ENCODE measurements at regions not wholly inside any gene's neighbourhood (a gene's known extent, or its start where the extent isn't known, plus 50 kb on each side); places are given as distances from the start of the nearest gene placed in this dataset.
"Not testable (repeated sequence)": the region's sequence is repeated elsewhere in the genome, so short reads cannot be mapped to it uniquely, and the experiment has no call there.

- no peaks in the 10 kb centered on the region for H3K36me3 ChIP-seq (ENCODE audit: insufficient read depth, low read length)
- H2AFZ ChIP-seq (ENCODE audit: low read length, unreplicated experiment) = no peak overlapping the region
- no peaks in the 10 kb centered on the region for H3K4me1 ChIP-seq (ENCODE audit: control insufficient read depth, insufficient read depth, low read length, unreplicated experiment)
- H3K27ac ChIP-seq (ENCODE audit: low read depth, low read length) = no peak overlapping the region
- H3K79me2 ChIP-seq (ENCODE audit: control insufficient read depth, insufficient read depth, low read length, unreplicated experiment) = no peaks in the 10 kb centered on the region
- no peaks in the 10 kb centered on the region for H3K27me3 ChIP-seq (ENCODE audit: insufficient read depth, low read length)
- H3K4me3 ChIP-seq (ENCODE audit: low read depth, low read length) = no peak overlapping the region
Measured at GRCh38 chrX:140447150-140447549, 57.7 kb downstream of the SOX3 start.

- Histone ChIP-seq H3K4me3 (ENCODE audit: low read depth, low read length) (no peak overlapping the region), H3K79me2 (ENCODE audit: control insufficient read depth, insufficient read depth, low read length, unreplicated experiment) (no peaks in the 10 kb centered on the region), H2AFZ (ENCODE audit: low read length, unreplicated experiment) (no peak overlapping the region), H3K27me3 (ENCODE audit: insufficient read depth, low read length) (no peaks in the 10 kb centered on the region), H3K4me1 (ENCODE audit: control insufficient read depth, insufficient read depth, low read length, unreplicated experiment) (no peaks in the 10 kb centered on the region), H3K27ac (ENCODE audit: low read depth, low read length) (no peak overlapping the region), H3K36me3 (ENCODE audit: insufficient read depth, low read length) (no peaks in the 10 kb centered on the region)
Measured at GRCh38 chrX:140440876-140441275, 64.0 kb downstream of the SOX3 start.

- Histone ChIP-seq H3K27me3 (ENCODE audit: insufficient read depth, low read length) (no peaks in the 10 kb centered on the region), H3K4me1 (ENCODE audit: control insufficient read depth, insufficient read depth, low read length, unreplicated experiment) (no peaks in the 10 kb centered on the region), H3K36me3 (ENCODE audit: insufficient read depth, low read length) (no peaks in the 10 kb centered on the region), H3K4me3 (ENCODE audit: low read depth, low read length) (no peak overlapping the region), H3K27ac (ENCODE audit: low read depth, low read length) (no peak overlapping the region), H3K79me2 (ENCODE audit: control insufficient read depth, insufficient read depth, low read length, unreplicated experiment) (no peaks in the 10 kb centered on the region), H2AFZ (ENCODE audit: low read length, unreplicated experiment) (no peak overlapping the region)
Measured at GRCh38 chrX:140439476-140439875, 65.4 kb downstream of the SOX3 start.

- H2AFZ ChIP-seq (ENCODE audit: low read length, unreplicated experiment) = no peak overlapping the region
- H3K79me2 ChIP-seq (ENCODE audit: control insufficient read depth, insufficient read depth, low read length, unreplicated experiment) = no peaks in the 10 kb centered on the region
- no peaks in the 10 kb centered on the region for H3K27me3 ChIP-seq (ENCODE audit: insufficient read depth, low read length)
- no peaks in the 10 kb centered on the region for H3K4me1 ChIP-seq (ENCODE audit: control insufficient read depth, insufficient read depth, low read length, unreplicated experiment)
- H3K4me3 ChIP-seq (ENCODE audit: low read depth, low read length) = no peak overlapping the region
- H3K36me3 ChIP-seq (ENCODE audit: insufficient read depth, low read length) = no peaks in the 10 kb centered on the region
- no peak overlapping the region for H3K27ac ChIP-seq (ENCODE audit: low read depth, low read length)
Measured at GRCh38 chrX:140434347-140434746, 70.5 kb downstream of the SOX3 start.

- H3K27ac ChIP-seq (ENCODE audit: low read depth, low read length) = no peak overlapping the region
- no peak overlapping the region for H2AFZ ChIP-seq (ENCODE audit: low read length, unreplicated experiment)
- no peaks in the 10 kb centered on the region for H3K4me1 ChIP-seq (ENCODE audit: control insufficient read depth, insufficient read depth, low read length, unreplicated experiment)
- H3K36me3 ChIP-seq (ENCODE audit: insufficient read depth, low read length) = no peaks in the 10 kb centered on the region
- no peaks in the 10 kb centered on the region for H3K79me2 ChIP-seq (ENCODE audit: control insufficient read depth, insufficient read depth, low read length, unreplicated experiment)
- no peaks in the 10 kb centered on the region for H3K27me3 ChIP-seq (ENCODE audit: insufficient read depth, low read length)
- no peak overlapping the region for H3K4me3 ChIP-seq (ENCODE audit: low read depth, low read length)
Measured at GRCh38 chrX:140433582-140433981, 71.3 kb downstream of the SOX3 start.

- no peaks in the 10 kb centered on the region for H3K27me3 ChIP-seq (ENCODE audit: insufficient read depth, low read length)
- H3K4me3 ChIP-seq (ENCODE audit: low read depth, low read length) = no peak overlapping the region
- no peaks in the 10 kb centered on the region for H3K79me2 ChIP-seq (ENCODE audit: control insufficient read depth, insufficient read depth, low read length, unreplicated experiment)
- H3K4me1 ChIP-seq (ENCODE audit: control insufficient read depth, insufficient read depth, low read length, unreplicated experiment) = no peaks in the 10 kb centered on the region
- H3K36me3 ChIP-seq (ENCODE audit: insufficient read depth, low read length) = no peaks in the 10 kb centered on the region
- H3K27ac ChIP-seq (ENCODE audit: low read depth, low read length) = no peak overlapping the region
- no peak overlapping the region for H2AFZ ChIP-seq (ENCODE audit: low read length, unreplicated experiment)
Measured at GRCh38 chrX:140432346-140433175, 72.3 kb downstream of the SOX3 start.

- H3K4me1 ChIP-seq (ENCODE audit: control insufficient read depth, insufficient read depth, low read length, unreplicated experiment) = no peaks in the 10 kb centered on the region
- no peaks in the 10 kb centered on the region for H3K79me2 ChIP-seq (ENCODE audit: control insufficient read depth, insufficient read depth, low read length, unreplicated experiment)
- no peak overlapping the region for H3K27ac ChIP-seq (ENCODE audit: low read depth, low read length)
- no peaks in the 10 kb centered on the region for H3K36me3 ChIP-seq (ENCODE audit: insufficient read depth, low read length)
- no peaks in the 10 kb centered on the region for H3K27me3 ChIP-seq (ENCODE audit: insufficient read depth, low read length)
- no peak overlapping the region for H2AFZ ChIP-seq (ENCODE audit: low read length, unreplicated experiment)
- no peak overlapping the region for H3K4me3 ChIP-seq (ENCODE audit: low read depth, low read length)
Measured at GRCh38 chrX:140431521-140431920, 73.3 kb downstream of the SOX3 start.

GRCh38 chrX:140425712-140426395, 79.0 kb downstream of the SOX3 start:
- Histone ChIP-seq H3K4me3 (ENCODE audit: low read depth, low read length) (no peak overlapping the region), H3K27me3 (ENCODE audit: insufficient read depth, low read length) (no peaks in the 10 kb centered on the region), H3K36me3 (ENCODE audit: insufficient read depth, low read length) (no peaks in the 10 kb centered on the region), H3K4me1 (ENCODE audit: control insufficient read depth, insufficient read depth, low read length, unreplicated experiment) (no peaks in the 10 kb centered on the region), H3K79me2 (ENCODE audit: control insufficient read depth, insufficient read depth, low read length, unreplicated experiment) (no peaks in the 10 kb centered on the region), H3K27ac (ENCODE audit: low read depth, low read length) (no peak overlapping the region), H2AFZ (ENCODE audit: low read length, unreplicated experiment) (no peak overlapping the region)

- no peaks in the 10 kb centered on the region for H3K4me1 ChIP-seq (ENCODE audit: control insufficient read depth, insufficient read depth, low read length, unreplicated experiment)
- H3K79me2 ChIP-seq (ENCODE audit: control insufficient read depth, insufficient read depth, low read length, unreplicated experiment) = no peaks in the 10 kb centered on the region
- H3K4me3 ChIP-seq (ENCODE audit: low read depth, low read length) = no peak overlapping the region
- no peaks in the 10 kb centered on the region for H3K27me3 ChIP-seq (ENCODE audit: insufficient read depth, low read length)
- H3K36me3 ChIP-seq (ENCODE audit: insufficient read depth, low read length) = no peaks in the 10 kb centered on the region
- H3K27ac ChIP-seq (ENCODE audit: low read depth, low read length) = no peak overlapping the region
- H2AFZ ChIP-seq (ENCODE audit: low read length, unreplicated experiment) = no peak overlapping the region
Measured at GRCh38 chrX:140422501-140422900, 82.4 kb downstream of the SOX3 start.

GRCh38 chrX:140402131-140402530, 102.7 kb downstream of the SOX3 start:
- not testable (repeated sequence) for H3K4me1 ChIP-seq (ENCODE audit: control insufficient read depth, insufficient read depth, low read length, unreplicated experiment); H3K36me3 ChIP-seq (ENCODE audit: insufficient read depth, low read length); H3K27ac ChIP-seq (ENCODE audit: low read depth, low read length); H3K4me3 ChIP-seq (ENCODE audit: low read depth, low read length); H3K79me2 ChIP-seq (ENCODE audit: control insufficient read depth, insufficient read depth, low read length, unreplicated experiment); H3K27me3 ChIP-seq (ENCODE audit: insufficient read depth, low read length); H2AFZ ChIP-seq (ENCODE audit: low read length, unreplicated experiment)

GRCh38 chrX:140396326-140396725, 108.5 kb downstream of the SOX3 start:
- H3K79me2 ChIP-seq (ENCODE audit: control insufficient read depth, insufficient read depth, low read length, unreplicated experiment); H3K36me3 ChIP-seq (ENCODE audit: insufficient read depth, low read length); H3K4me3 ChIP-seq (ENCODE audit: low read depth, low read length); H3K4me1 ChIP-seq (ENCODE audit: control insufficient read depth, insufficient read depth, low read length, unreplicated experiment); H3K27me3 ChIP-seq (ENCODE audit: insufficient read depth, low read length); H3K27ac ChIP-seq (ENCODE audit: low read depth, low read length); H2AFZ ChIP-seq (ENCODE audit: low read length, unreplicated experiment): not testable (repeated sequence)
